ENCODE measurements at regions not wholly inside any gene's neighbourhood (a gene's known extent, or its start where the extent isn't known, plus 50 kb on each side); places are given as distances from the start of the nearest gene placed in this dataset.

DNA sequence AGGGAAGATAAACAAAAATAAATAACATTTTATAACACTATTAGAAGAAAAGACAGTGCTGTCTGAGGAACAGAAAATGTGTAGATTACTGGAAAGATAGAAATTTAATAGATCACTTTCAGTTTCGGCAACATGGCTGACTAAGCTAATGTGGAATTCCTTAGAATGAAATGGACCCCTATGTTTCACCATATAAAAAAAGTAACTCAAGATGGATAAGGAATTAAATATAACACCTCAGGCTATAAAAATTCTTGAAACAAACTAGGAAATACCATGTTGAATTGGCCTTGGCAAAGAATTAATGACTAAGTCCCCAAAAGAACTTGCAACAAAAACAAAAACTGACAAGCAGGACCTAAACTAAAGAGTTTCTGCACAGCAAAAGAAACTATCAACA is 558.3 kb downstream of the CHSY3 start:
- WGBS, 2 experiments (ENCODE audit: extremely low coverage in 1 of 2, insufficient coverage in 1 of 2, insufficient read length in 1 of 2, insufficient replicate concordance in 2 of 2, low coverage in 1 of 2, low lambda C conversion rate in 2 of 2, missing lambda C conversion rate in 1 of 2), result 86% methylated on average over 1 of the region's 1 CpG; no CpG with 5 or more reads in 1 of the 2 experiments
- Histone ChIP-seq H2BK120ac (replicated peaks; ENCODE audit: low read depth, low read length) (no peak overlapping the region), H3K23me2 (ENCODE audit: low read depth, low read length) (no peaks in the 10 kb centered on the region), H4K5ac (ENCODE audit: insufficient read length, low read depth, low read length) (no peak overlapping the region), H2BK5ac (ENCODE audit: low read depth, low read length) (no peak overlapping the region), H4K20me1 (replicated peaks in 1 of 2; ENCODE audit: control insufficient read depth in 1 of 2, insufficient read depth in 2 of 2, low read length in 2 of 2) (no peaks in the 10 kb centered on the region), H3K9me3 (ENCODE audit: insufficient read depth in 2 of 2, low read depth in 1 of 2, low read length in 1 of 2) (no peaks in the 10 kb centered on the region), H3K14ac (ENCODE audit: insufficient read length) (no peak overlapping the region), H3K18ac (ENCODE audit: extremely low read depth, low read length) (no peak overlapping the region), H4K8ac (ENCODE audit: extremely low read depth, insufficient read depth, low read length) (no peak overlapping the region), H3K4me2 (ENCODE audit: insufficient read depth in 1 of 2, low read depth in 2 of 2, low read length in 2 of 2) (no peak overlapping the region), H3K56ac (replicated peaks; ENCODE audit: insufficient read length, low read depth, low read length) (no peak overlapping the region), H3K4ac (replicated peaks; ENCODE audit: insufficient read length, low read depth, low read length) (no peak overlapping the region), H3K9ac (replicated peaks in 1 of 4; ENCODE audit: extremely low read depth in 1 of 4, low read depth in 3 of 4, low read length in 3 of 4) (no peak overlapping the region), H2AK5ac (ENCODE audit: low read depth, low read length) (no peak overlapping the region), H3K4me3 (ENCODE audit: extremely low read depth in 1 of 4, insufficient read depth in 2 of 4, low read depth in 3 of 4, low read length in 4 of 4) (no peak overlapping the region), H3K27me3 (replicated peaks in 1 of 4; ENCODE audit: control insufficient read depth in 3 of 4, extremely low read depth in 1 of 4, insufficient read depth in 3 of 4, low read length in 3 of 4) (no peaks in the 10 kb centered on the region), H3K23ac (ENCODE audit: insufficient read length) (no peak overlapping the region), H2BK20ac (ENCODE audit: low read length) (no peak overlapping the region), H3K4me1 (replicated peaks in 1 of 4; ENCODE audit: control insufficient read depth in 3 of 4, insufficient read depth in 4 of 4, low read length in 3 of 4) (no peaks in the 10 kb centered on the region), H3K79me2 (ENCODE audit: control insufficient read depth in 1 of 2, insufficient read depth in 2 of 2, low read length in 2 of 2) (no peaks in the 10 kb centered on the region), H2BK15ac (ENCODE audit: low read length) (no peak overlapping the region), H3K79me1 (ENCODE audit: low read depth, low read length) (no peaks in the 10 kb centered on the region), H2BK12ac (ENCODE audit: low read depth, low read length) (no peak overlapping the region), H2AFZ (ENCODE audit: low read length) (no peak overlapping the region), H3K36me3 (ENCODE audit: control insufficient read depth in 2 of 4, insufficient read depth in 4 of 4, low read length in 3 of 4) (no peaks in the 10 kb centered on the region), H4K91ac (replicated peaks; ENCODE audit: insufficient read length, low read length) (no peak overlapping the region), H3K27ac (ENCODE audit: low read depth, low read length) (no peak overlapping the region)
- ChIA-PET POLR2A (ENCODE audit: partially characterized antibody) (no interaction called here), CTCF (ENCODE audit: partially characterized antibody) (interaction anchor here (1.8 kb wide), 1 partner anchor 17 kb away, joined by 4 read pairs; no protein-coding TSS in a partner anchor)
- TF ChIP-seq CBX8 (IDR thresholded peaks at IDR 0.05; ENCODE audit: borderline replicate concordance, low read depth, low read length), result no peak
- DNase-seq (ENCODE audit: low read depth in 1 of 2, low spot score in 2 of 2), result no peak
- FAIRE-seq, result no peak

Data from H1 (cell line).